PC-3 (cell line): ENCODE measurements at regions not wholly inside any gene's neighbourhood (a gene's known extent, or its start where the extent isn't known, plus 50 kb on each side); places are given as distances from the start of the nearest gene placed in this dataset.

Experiments
- CTCF ChIP-seq: fragments of 300-600 bp; sonication (generic); conservative IDR thresholded peaks from 2 replicates; pipeline ENCODE4 v1.5.1; 2017; ENCODE audit warnings: antibody characterized with exemption, low read depth, mild to moderate bottlenecking, low read length
- EZH2 ChIP-seq: fragments of 300-600 bp; sonication (generic); IDR thresholded peaks from one replicate; pipeline ENCODE4 v1.6.1; 2017; ENCODE audit warnings: antibody characterized with exemption, mild to moderate bottlenecking, low read length; ENCODE audit not compliant: unreplicated experiment
- EZH2phosphoT487 ChIP-seq: fragments of 300-600 bp; sonication (generic); IDR thresholded peaks from 2 replicates; pipeline ENCODE4 v1.6.1; 2018; ENCODE audit warnings: mild to moderate bottlenecking, antibody characterized with exemption, low read length, borderline replicate concordance

DNA sequence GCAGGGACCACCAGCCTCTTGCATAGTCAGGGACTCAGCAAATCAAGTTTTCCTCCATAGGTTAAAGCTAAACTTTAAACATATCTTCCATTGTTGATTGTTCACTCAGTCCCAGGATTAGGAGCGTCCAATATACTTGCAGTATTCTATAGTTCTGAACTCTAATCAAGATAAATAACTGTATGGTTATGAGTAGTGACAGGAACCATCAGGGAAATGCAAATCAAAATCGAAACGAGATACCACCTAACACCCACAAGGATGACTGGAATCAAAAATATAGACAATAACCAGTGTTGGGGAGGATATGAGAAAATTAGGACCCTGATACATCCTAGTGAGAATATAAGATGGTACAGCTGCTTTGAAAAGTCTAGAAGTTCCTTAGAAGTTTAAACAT is 190.0 kb downstream of the ETS1 start:
- TF ChIP-seq CTCF (no peak), EZH2 (no peak), EZH2phosphoT487 (no peak)
